ENCODE measurements at regions not wholly inside any gene's neighbourhood (a gene's known extent, or its start where the extent isn't known, plus 50 kb on each side); places are given as distances from the start of the nearest gene placed in this dataset.

GRCh38 chr1:36725151-36725550 lies 242.4 kb upstream of the CSF3R start:
- no peak for ATAC-seq (ENCODE audit: poor library complexity)
- Mint-ChIP-seq H3K4me1 (ENCODE audit: low read depth) (no peaks in the 10 kb centered on the region), H3K4me3 (no peak overlapping the region), H3K9me3 (no peaks in the 10 kb centered on the region), H3K27me3 (peaks cover 44% of the 10 kb centered on the region), H3K36me3 (ENCODE audit: low read depth) (no peaks in the 10 kb centered on the region), H3K27ac (no peak overlapping the region)
- Histone ChIP-seq H3K27ac (ENCODE audit: low read depth in 1 of 2, low read length in 2 of 2) (no peak overlapping the region), H3K4me3 (ENCODE audit: low read length) (no peak overlapping the region), H3K9me3 (ENCODE audit: control insufficient read depth in 1 of 2, insufficient read depth in 1 of 2, low read length in 2 of 2) (no peaks in the 10 kb centered on the region), H3K27me3 (ENCODE audit: control insufficient read depth in 1 of 2, insufficient read depth in 2 of 2, low read length in 2 of 2) (peaks cover 6 to 12% of the 10 kb centered on the region in 2 experiments), H3K4me1 (ENCODE audit: insufficient read depth, low read length) (no peaks in the 10 kb centered on the region), H3K36me3 (ENCODE audit: insufficient read depth, low read length) (no peaks in the 10 kb centered on the region)
- intact Hi-C loops (cut with DNase I, micrococcal nuclease): no loop called here
- DNase-seq: no peak
- CTCF ChIA-PET: no interaction called here
- POLR2A ChIA-PET: no interaction called here
- no peak for TF ChIP-seq CTCF (IDR thresholded peaks at IDR 0.05)

GRCh38 chr1:36723813-36724212 lies 241.1 kb upstream of the CSF3R start:
- Mint-ChIP-seq H3K27ac (no peak overlapping the region), H3K9me3 (no peaks in the 10 kb centered on the region), H3K4me1 (ENCODE audit: low read depth) (no peaks in the 10 kb centered on the region), H3K27me3 (peaks cover 36% of the 10 kb centered on the region), H3K4me3 (no peak overlapping the region), H3K36me3 (ENCODE audit: low read depth) (no peaks in the 10 kb centered on the region)
- no peak overlapping the region for H3K27ac ChIP-seq (ENCODE audit: low read depth in 1 of 2, low read length in 2 of 2)
- peaks cover 6 to 11% of the 10 kb centered on the region in 2 experiments for H3K27me3 ChIP-seq (ENCODE audit: control insufficient read depth in 1 of 2, insufficient read depth in 2 of 2, low read length in 2 of 2)
- H3K9me3 ChIP-seq (ENCODE audit: control insufficient read depth in 1 of 2, insufficient read depth in 1 of 2, low read length in 2 of 2): no peaks in the 10 kb centered on the region
- DNase-seq (no peak), ATAC-seq (ENCODE audit: poor library complexity) (no peak)
- intact Hi-C loops (cut with DNase I, micrococcal nuclease): no loop called here
- no peak for TF ChIP-seq CTCF (IDR thresholded peaks at IDR 0.05)
- CTCF ChIA-PET: no interaction called here
- H3K4me3 ChIP-seq (ENCODE audit: low read length): no peak overlapping the region
- POLR2A ChIA-PET: no interaction called here
- H3K36me3 ChIP-seq (ENCODE audit: insufficient read depth, low read length): no peaks in the 10 kb centered on the region
- no peaks in the 10 kb centered on the region for H3K4me1 ChIP-seq (ENCODE audit: insufficient read depth, low read length)

- Mint-ChIP-seq H3K9me3 (no peaks in the 10 kb centered on the region), H3K27ac (no peak overlapping the region), H3K27me3 (peaks cover 39% of the 10 kb centered on the region), H3K4me1 (ENCODE audit: low read depth) (no peaks in the 10 kb centered on the region), H3K4me3 (no peak overlapping the region), H3K36me3 (ENCODE audit: low read depth) (no peaks in the 10 kb centered on the region)
- ChIA-PET CTCF (no interaction called here), POLR2A (no interaction called here)
- Histone ChIP-seq H3K27me3 (ENCODE audit: control insufficient read depth in 1 of 2, insufficient read depth in 2 of 2, low read length in 2 of 2) (peaks cover 6 to 9% of the 10 kb centered on the region in 2 experiments), H3K9me3 (ENCODE audit: control insufficient read depth in 1 of 2, insufficient read depth in 1 of 2, low read length in 2 of 2) (no peaks in the 10 kb centered on the region), H3K4me3 (ENCODE audit: low read length) (no peak overlapping the region), H3K36me3 (ENCODE audit: insufficient read depth, low read length) (no peaks in the 10 kb centered on the region), H3K27ac (ENCODE audit: low read depth in 1 of 2, low read length in 2 of 2) (no peak overlapping the region), H3K4me1 (ENCODE audit: insufficient read depth, low read length) (no peaks in the 10 kb centered on the region)
- no peak for DNase-seq
- no peak for TF ChIP-seq CTCF (IDR thresholded peaks at IDR 0.05)
- intact Hi-C loops (cut with DNase I, micrococcal nuclease): no loop called here
- ATAC-seq (ENCODE audit: poor library complexity): no peak
Measured at GRCh38 chr1:36722871-36723270, 240.2 kb upstream of the CSF3R start.

Measured in CD4-positive, alpha-beta T cell (primary cell).